Natural killer cell (primary cell): ENCODE measurements at regions not wholly inside any gene's neighbourhood (a gene's known extent, or its start where the extent isn't known, plus 50 kb on each side); places are given as distances from the start of the nearest gene placed in this dataset.

ENCODE experiments used
- ATAC-seq, 3 donors: fragments of 150-1000 bp in 2 of 3; fragments of 200-7000 bp in 1 of 3; cut with Tn5 transposase; 1 replicate in 1 of 3; 2 replicates in 2 of 3; pipeline ENCODE4 v1.10.0; 2021; ENCODE audit warnings: mild to moderate bottlenecking in 2 of 3, moderate library complexity in 2 of 3
- DNase-seq, 2 donors: peaks; one replicate each; pipeline versions ENCODE4 v3.0.0 to v3.0.0-alpha.2; 2013 to 2021; ENCODE audit warnings: mixed read lengths in 1 of 2
- H3K27ac ChIP-seq: one replicate; pipeline ENCODE4 v1.5.1; 2013; ENCODE audit warnings: mild to moderate bottlenecking, low read length
- H3K27me3 ChIP-seq: one replicate; pipeline ENCODE4 v1.6.1; 2013; ENCODE audit warnings: low read length; ENCODE audit not compliant: control insufficient read depth, insufficient read depth
- H3K36me3 ChIP-seq: one replicate; pipeline ENCODE4 v1.6.1; 2013; ENCODE audit warnings: low read length; ENCODE audit not compliant: control insufficient read depth, insufficient read depth
- H3K4me1 ChIP-seq: one replicate; pipeline ENCODE4 v1.6.1; 2013; ENCODE audit warnings: low read length; ENCODE audit not compliant: control insufficient read depth, insufficient read depth
- H3K4me3 ChIP-seq: one replicate; pipeline ENCODE4 v1.5.1; 2013; ENCODE audit warnings: low read length
- H3K9me3 ChIP-seq: one replicate; pipeline ENCODE4 v1.6.1; 2013; ENCODE audit warnings: low read length; ENCODE audit not compliant: control insufficient read depth, insufficient read depth
- H3K27ac Mint-ChIP-seq, 2 donors: one replicate each; pipeline ENCODE4 v1.8.0; 2022; ENCODE audit warnings: mild to moderate bottlenecking in 2 of 2, mixed read lengths in 2 of 2, moderate library complexity in 1 of 2
- H3K27me3 Mint-ChIP-seq, 2 donors: one replicate each; pipeline ENCODE4 v1.8.0; 2022; ENCODE audit warnings: low read depth in 2 of 2, mixed read lengths in 2 of 2
- H3K36me3 Mint-ChIP-seq: one replicate; pipeline ENCODE4 v1.8.0; 2022; ENCODE audit warnings: mixed read lengths
- H3K4me1 Mint-ChIP-seq, 2 donors: one replicate each; pipeline ENCODE4 v1.8.0; 2022; ENCODE audit warnings: mixed read lengths in 2 of 2
- H3K4me3 Mint-ChIP-seq: one replicate; pipeline ENCODE4 v1.8.0; 2022; ENCODE audit warnings: mild to moderate bottlenecking, moderate library complexity, mixed read lengths
- H3K9me3 Mint-ChIP-seq, 2 donors: one replicate each; pipeline ENCODE4 v1.8.0; 2022; ENCODE audit warnings: mixed read lengths in 2 of 2
- CTCF ChIP-seq: fragments of 200-600 bp; IDR thresholded peaks from one replicate; pipeline ENCODE4 v1.8.0; 2022; ENCODE audit warnings: antibody characterized with exemption
- WGBS: methylation state at CpG from one replicate; pipeline ENCODE4 v1.1.7; 2013; ENCODE audit warnings: missing lambda C conversion rate; ENCODE audit not compliant: insufficient coverage; 5-methylcytosine and 5-hydroxymethylcytosine counted together
- intact Hi-C: fragments of 100-400 bp; cut with micrococcal nuclease; formaldehyde crosslinking; loops from one replicate; pipeline ENCODE4 v1.14.2; 2022

GRCh38 chr7:42549866-42550485 is 313.0 kb upstream of the GLI3 start:
- Mint-ChIP-seq H3K36me3 (no peaks in the 10 kb centered on the region), H3K4me1 (no peaks in the 10 kb centered on the region), H3K9me3 (peaks cover 8 to 10% of the 10 kb centered on the region in 2 donors), H3K4me3 (no peak overlapping the region), H3K27me3 (no peaks in the 10 kb centered on the region), H3K27ac (no peak overlapping the region)
- Histone ChIP-seq H3K36me3 (no peaks in the 10 kb centered on the region), H3K27me3 (no peaks in the 10 kb centered on the region), H3K27ac (no peak overlapping the region), H3K4me3 (no peak overlapping the region), H3K9me3 (peaks cover 3% of the 10 kb centered on the region), H3K4me1 (no peaks in the 10 kb centered on the region)
- DNase-seq, result no peak
- intact Hi-C loops, result no loop called here
- ATAC-seq, result no peak
- WGBS, result no CpG with 5 or more reads among the region's 3 CpGs
- no peak for TF ChIP-seq CTCF

GRCh38 chr7:42548816-42549611 is 312.0 kb upstream of the GLI3 start:
- no peak overlapping the region for H3K27ac ChIP-seq
- no peaks in the 10 kb centered on the region for H3K36me3 Mint-ChIP-seq
- H3K27me3 Mint-ChIP-seq, result no peaks in the 10 kb centered on the region
- DNase-seq (no peak), ATAC-seq (no peak)
- H3K36me3 ChIP-seq, result no peaks in the 10 kb centered on the region
- H3K4me3 ChIP-seq, result no peak overlapping the region
- no peaks in the 10 kb centered on the region for H3K9me3 ChIP-seq
- no peak overlapping the region for H3K4me3 Mint-ChIP-seq
- H3K4me1 ChIP-seq, result no peaks in the 10 kb centered on the region
- WGBS, result 100% methylated on average over 2 of the region's 6 CpGs
- no peaks in the 10 kb centered on the region for H3K27me3 ChIP-seq
- intact Hi-C loops, result no loop called here
- TF ChIP-seq CTCF, result no peak
- H3K9me3 Mint-ChIP-seq, result peaks cover 8% of the 10 kb centered on the region in 2 donors
- H3K27ac Mint-ChIP-seq, result no peak overlapping the region
- no peaks in the 10 kb centered on the region for H3K4me1 Mint-ChIP-seq

DNA sequence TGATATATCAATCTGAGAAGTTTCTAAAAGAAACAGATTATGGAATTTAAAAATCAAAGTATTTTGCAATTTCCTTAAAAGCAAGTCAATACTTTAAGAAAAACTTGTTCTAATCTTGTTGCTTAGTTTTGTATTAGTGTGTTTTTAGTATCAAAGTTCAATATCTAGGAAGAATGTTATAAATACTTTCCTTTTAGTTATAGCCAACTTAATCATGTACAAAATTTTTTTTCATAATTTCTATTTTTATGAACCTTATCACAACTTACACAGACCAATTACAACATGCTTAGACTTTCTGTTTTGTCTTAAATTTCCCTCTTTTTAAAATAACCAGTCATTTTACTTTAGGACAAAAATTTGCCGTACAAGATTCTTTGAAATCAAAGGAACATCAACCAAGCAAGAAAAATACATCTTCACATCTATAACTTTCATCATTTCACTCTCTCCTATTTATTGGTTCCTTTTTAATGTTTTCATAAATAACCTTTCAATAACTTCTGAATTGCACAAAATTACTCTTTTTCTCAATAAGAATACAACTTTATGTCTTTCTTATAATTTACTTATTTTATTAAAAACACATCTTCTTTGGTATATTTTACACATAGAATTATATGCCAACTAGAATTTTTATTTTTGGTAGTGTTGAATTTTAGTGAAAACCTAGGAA is 308.2 kb upstream of the GLI3 start:
- Histone ChIP-seq H3K4me1 (no peaks in the 10 kb centered on the region), H3K27ac (no peak overlapping the region), H3K9me3 (no peaks in the 10 kb centered on the region), H3K4me3 (no peak overlapping the region), H3K27me3 (no peaks in the 10 kb centered on the region), H3K36me3 (no peaks in the 10 kb centered on the region)
- ATAC-seq (no peak), DNase-seq (no peak)
- Mint-ChIP-seq H3K27me3 (no peaks in the 10 kb centered on the region), H3K9me3 (peaks cover 6 to 9% of the 10 kb centered on the region in 2 donors), H3K4me1 (no peaks in the 10 kb centered on the region), H3K27ac (no peak overlapping the region), H3K36me3 (no peaks in the 10 kb centered on the region), H3K4me3 (no peak overlapping the region)
- 94% methylated on average over 1 of the region's 1 CpG for WGBS
- intact Hi-C loops, result no loop called here
- no peak for TF ChIP-seq CTCF
